H9 (cell line): ENCODE measurements at regions not wholly inside any gene's neighbourhood (a gene's known extent, or its start where the extent isn't known, plus 50 kb on each side); places are given as distances from the start of the nearest gene placed in this dataset.

Source experiments
- DNase-seq: peaks from one replicate; pipeline ENCODE4 v3.0.0-alpha.2; 2017
- H2AFZ ChIP-seq: one replicate; pipeline ENCODE4 v1.6.1; 2013; ENCODE audit warnings: mild to moderate bottlenecking, low read length, control low read depth, moderate library complexity
- H2AK5ac ChIP-seq: 2 replicates; pipeline ENCODE4 v1.6.1; 2013; ENCODE audit warnings: low read length, control low read depth, mixed read lengths; ENCODE audit not compliant: insufficient read length
- H2BK120ac ChIP-seq: one replicate; pipeline ENCODE4 v1.6.1; 2013; ENCODE audit warnings: low read depth, mild to moderate bottlenecking, low read length, control low read depth, inconsistent platforms; ENCODE audit not compliant: poor library complexity, severe bottlenecking
- H2BK12ac ChIP-seq: 2 replicates; pipeline ENCODE4 v1.6.1; 2013; ENCODE audit warnings: low read length, control low read depth, mixed read lengths, low read depth; ENCODE audit not compliant: insufficient read length
- H2BK15ac ChIP-seq: 2 replicates; pipeline ENCODE4 v1.6.1; 2013; ENCODE audit warnings: low read depth, low read length, control low read depth
- H2BK20ac ChIP-seq: one replicate; pipeline ENCODE4 v1.6.1; 2013; ENCODE audit warnings: low read depth, mild to moderate bottlenecking, low read length, control low read depth, inconsistent platforms; ENCODE audit not compliant: poor library complexity, severe bottlenecking
- H2BK5ac ChIP-seq: 2 replicates; pipeline ENCODE4 v1.6.1; 2013; ENCODE audit warnings: low read length, control low read depth, mixed read lengths; ENCODE audit not compliant: insufficient read length
- H3K14ac ChIP-seq: 2 replicates; pipeline ENCODE4 v1.6.1; 2013; ENCODE audit warnings: low read length, control low read depth; ENCODE audit not compliant: insufficient read depth
- H3K18ac ChIP-seq: 2 replicates; pipeline ENCODE4 v1.6.1; 2013; ENCODE audit warnings: low read depth, mild to moderate bottlenecking, mixed read lengths, low read length, control low read depth; ENCODE audit not compliant: insufficient read length
- H3K23ac ChIP-seq: 2 replicates; pipeline ENCODE4 v1.6.1; 2013; ENCODE audit warnings: low read length, control low read depth, mixed read lengths, low read depth; ENCODE audit not compliant: insufficient read length
- H3K23me2 ChIP-seq: 2 replicates; pipeline ENCODE4 v1.6.1; 2013; ENCODE audit warnings: low read depth, mild to moderate bottlenecking, mixed read lengths, low read length, control low read depth; ENCODE audit not compliant: insufficient read length, poor library complexity, severe bottlenecking
- H3K27ac ChIP-seq: 2 replicates; pipeline ENCODE4 v1.5.1; 2013; ENCODE audit warnings: low read length, control low read depth, mixed read lengths, low read depth; ENCODE audit not compliant: insufficient read length
- H3K27me3 ChIP-seq: 2 replicates; pipeline ENCODE4 v1.6.1; 2013; ENCODE audit warnings: low read length, control low read depth, inconsistent platforms; ENCODE audit not compliant: insufficient read depth
- H3K4ac ChIP-seq: 2 replicates; pipeline ENCODE4 v1.6.1; 2013; ENCODE audit warnings: low read depth, mild to moderate bottlenecking, control low read depth, inconsistent platforms, low read length, moderate library complexity
- H3K4me1 ChIP-seq: 2 replicates; pipeline ENCODE4 v1.6.1; 2013; ENCODE audit warnings: low read length, control low read depth, inconsistent platforms; ENCODE audit not compliant: insufficient read depth
- H3K4me2 ChIP-seq: 2 replicates; pipeline ENCODE4 v1.6.1; 2013; ENCODE audit warnings: low read length, control low read depth, mixed read lengths; ENCODE audit not compliant: insufficient read length, insufficient read depth
- H3K56ac ChIP-seq: 2 replicates; pipeline ENCODE4 v1.6.1; 2013; ENCODE audit warnings: low read depth, mild to moderate bottlenecking, mixed read lengths, low read length, control low read depth; ENCODE audit not compliant: insufficient read length
- H3K79me1 ChIP-seq: 2 replicates; pipeline ENCODE4 v1.6.1; 2013; ENCODE audit warnings: low read depth, mild to moderate bottlenecking, moderate library complexity, low read length, control low read depth, inconsistent platforms; ENCODE audit not compliant: insufficient read depth, poor library complexity, severe bottlenecking
- H3K79me2 ChIP-seq: 2 replicates; pipeline ENCODE4 v1.6.1; 2013; ENCODE audit warnings: low read length, control low read depth, inconsistent platforms; ENCODE audit not compliant: insufficient read depth
- H3K9ac ChIP-seq: 2 replicates; pipeline ENCODE4 v1.6.1; 2013; ENCODE audit warnings: low read length, control low read depth, mixed read lengths; ENCODE audit not compliant: insufficient read length; ENCODE audit errors: extremely low read depth
- H3K9me3 ChIP-seq: one replicate; pipeline ENCODE4 v1.6.1; 2013; ENCODE audit warnings: low read depth, low read length, inconsistent platforms; ENCODE audit not compliant: control insufficient read depth
- H3T11ph ChIP-seq: one replicate; pipeline ENCODE4 v1.6.1; 2013; ENCODE audit warnings: mild to moderate bottlenecking, low read length, control low read depth, inconsistent platforms
- H4K20me1 ChIP-seq: one replicate; pipeline ENCODE4 v1.6.1; 2013; ENCODE audit not compliant: control insufficient read depth, insufficient read length, insufficient read depth
- H4K5ac ChIP-seq: 2 replicates; pipeline ENCODE4 v1.6.1; 2013; ENCODE audit warnings: low read depth, mild to moderate bottlenecking, mixed read lengths, low read length, control low read depth; ENCODE audit not compliant: insufficient read length
- H4K8ac ChIP-seq: replicated peaks from 2 replicates; pipeline ENCODE4 v1.6.1; 2013; ENCODE audit warnings: low read length, control low read depth, mixed read lengths, low read depth; ENCODE audit not compliant: insufficient read length
- H4K91ac ChIP-seq: 2 replicates; pipeline ENCODE4 v1.6.1; 2013; ENCODE audit warnings: low read depth, mild to moderate bottlenecking, moderate library complexity, mixed read lengths, low read length, control low read depth; ENCODE audit not compliant: insufficient read length
- H3K27ac Mint-ChIP-seq, 3 experiments: 2 replicates in 2 of 3; 3 replicates in 1 of 3; pipeline ENCODE4 v1.8.0; 2020 to 2021; ENCODE audit warnings: mixed read lengths in 3 of 3, mild to moderate bottlenecking in 1 of 3, moderate library complexity in 1 of 3
- H3K27me3 Mint-ChIP-seq: 2 replicates; pipeline ENCODE4 v1.8.0; 2021; ENCODE audit warnings: low read depth, mild to moderate bottlenecking, moderate library complexity, mixed read lengths
- H3K36me3 Mint-ChIP-seq, 3 experiments: 2 replicates in 2 of 3; 3 replicates in 1 of 3; pipeline ENCODE4 v1.8.0; 2020 to 2021; ENCODE audit warnings: low read depth in 3 of 3, mixed read lengths in 3 of 3; ENCODE audit not compliant: insufficient read depth in 1 of 3
- H3K4me1 Mint-ChIP-seq, 2 experiments: 2 replicates each; pipeline ENCODE4 v1.8.0; 2020; ENCODE audit warnings: mixed read lengths in 2 of 2
- H3K4me3 Mint-ChIP-seq, 2 experiments: 2 replicates in 1 of 2; 3 replicates in 1 of 2; pipeline ENCODE4 v1.8.0; 2020 to 2021; ENCODE audit warnings: mild to moderate bottlenecking in 2 of 2, mixed read lengths in 2 of 2, moderate library complexity in 1 of 2
- H3K9me3 Mint-ChIP-seq, 2 experiments: 2 replicates in 1 of 2; 3 replicates in 1 of 2; pipeline ENCODE4 v1.8.0; 2020; ENCODE audit warnings: mild to moderate bottlenecking in 2 of 2, mixed read lengths in 2 of 2, moderate library complexity in 1 of 2
- CTCF ChIP-seq: fragments of 200-600 bp; sonication (generic); conservative IDR thresholded peaks from 3 replicates; pipeline ENCODE4 v1.8.0; 2021; ENCODE audit warnings: antibody characterized with exemption, mild to moderate bottlenecking
- WGBS: extraction: QIAGEN DNeasy Blood & Tissue Kit; methylation state at CpG from one replicate; pipeline ENCODE4 v1.1.7; 2013; ENCODE audit warnings: missing lambda C conversion rate, low lambda C conversion rate, mixed read lengths; ENCODE audit not compliant: insufficient read length; ENCODE audit errors: extremely low coverage; 5-methylcytosine and 5-hydroxymethylcytosine counted together

DNA sequence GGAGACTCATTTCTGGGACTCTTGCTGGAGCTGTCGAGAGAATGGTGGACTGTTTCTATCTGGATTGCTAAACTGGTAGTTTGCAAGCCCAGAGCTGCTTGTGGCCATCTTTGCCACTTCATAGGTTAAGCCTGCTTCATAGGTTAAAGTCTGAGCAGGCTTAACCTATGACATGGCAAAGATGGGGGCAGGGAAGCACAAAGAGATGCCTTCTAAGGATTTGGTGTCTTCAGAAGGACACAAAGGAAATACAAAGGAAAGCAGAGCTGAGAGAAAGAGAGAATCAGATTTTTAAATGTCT lies 78.4 kb upstream of the MAX start:
- Histone ChIP-seq H3K14ac (no peak overlapping the region), H3K27ac (no peak overlapping the region), H4K20me1 (no peaks in the 10 kb centered on the region), H4K91ac (no peak overlapping the region), H2AK5ac (no peak overlapping the region), H3T11ph (no peak overlapping the region), H2BK12ac (no peak overlapping the region), H4K8ac (no peak overlapping the region), H3K23me2 (no peaks in the 10 kb centered on the region), H3K18ac (no peak overlapping the region), H2AFZ (no peak overlapping the region), H3K27me3 (no peaks in the 10 kb centered on the region), H2BK5ac (no peak overlapping the region), H2BK120ac (no peak overlapping the region), H3K9me3 (no peaks in the 10 kb centered on the region), H3K56ac (no peak overlapping the region), H2BK15ac (no peak overlapping the region), H4K5ac (no peak overlapping the region), H3K79me2 (no peaks in the 10 kb centered on the region), H3K23ac (no peak overlapping the region), H3K4ac (no peak overlapping the region), H2BK20ac (no peak overlapping the region), H3K79me1 (no peaks in the 10 kb centered on the region), H3K4me1 (no peaks in the 10 kb centered on the region; the same call in 1 of the 2 replicates), H3K4me2 (no peak overlapping the region), H3K9ac (no peak overlapping the region)
- no peak overlapping the region for H3K4me3 Mint-ChIP-seq
- peaks cover 17% of the 10 kb centered on the region for H3K27me3 Mint-ChIP-seq
- no peak for DNase-seq
- H3K4me1 Mint-ChIP-seq = peaks cover 29 to 38% of the 10 kb centered on the region in 2 experiments
- WGBS = no CpG with 5 or more reads among the region's 1 CpG
- peaks cover 21 to 23% of the 10 kb centered on the region in 2 experiments for H3K9me3 Mint-ChIP-seq
- TF ChIP-seq CTCF = no peak
- peaks cover 2 to 18% (median 8%) of the 10 kb centered on the region in 3 experiments; a peak in 5 of 7 replicates for H3K36me3 Mint-ChIP-seq
- H3K27ac Mint-ChIP-seq = no peak overlapping the region
